HG03103 (cell line): ENCODE measurements at regions not wholly inside any gene's neighbourhood (a gene's known extent, or its start where the extent isn't known, plus 50 kb on each side); places are given as distances from the start of the nearest gene placed in this dataset.

Experiments used
- ATAC-seq: cut with Tn5 transposase; IDR thresholded peaks from one replicate; pipeline ENCODE4 v1.9.1; 2021; ENCODE audit warnings: low read depth; ENCODE audit not compliant: unreplicated experiment

DNA sequence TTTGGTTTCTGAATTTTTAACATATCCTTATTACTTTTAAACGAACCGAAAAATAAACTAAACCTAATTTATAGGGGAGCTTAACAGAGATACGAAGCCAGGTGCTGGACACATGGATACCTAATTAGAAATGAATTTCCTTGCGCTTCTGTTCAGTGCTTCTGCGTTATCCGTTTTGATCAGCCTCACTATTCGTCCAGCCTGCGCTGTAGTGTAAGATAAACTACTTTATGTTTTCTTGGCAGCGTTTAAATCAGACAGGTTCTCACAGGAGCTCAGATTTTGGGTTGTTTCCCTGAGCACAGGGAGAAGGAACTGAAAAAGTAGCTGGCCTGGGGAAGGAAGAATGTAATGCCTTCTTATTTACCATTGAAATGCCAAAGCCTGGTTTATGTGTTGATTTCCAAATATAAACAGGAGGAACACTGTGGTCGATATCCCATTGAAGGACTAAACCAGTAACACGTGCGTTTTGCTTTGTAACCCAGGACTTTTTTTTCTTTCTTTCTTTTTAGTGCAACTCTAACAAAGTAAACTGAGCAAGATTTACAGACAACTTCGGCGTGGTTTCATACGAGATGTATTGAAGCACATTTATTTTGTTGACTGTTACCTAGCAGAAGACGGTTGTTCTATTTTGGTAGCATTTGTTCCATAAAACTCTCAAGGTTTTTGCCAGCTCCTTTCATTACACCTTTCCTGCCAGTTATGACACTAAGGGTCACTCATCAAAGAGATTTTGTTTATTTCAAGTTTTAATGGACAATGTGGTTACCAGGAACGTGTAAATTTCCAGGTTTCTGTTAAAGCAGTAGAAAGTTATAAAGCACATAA is 214.8 kb upstream of the HEY2 start:
- ATAC-seq = no peak

DNA sequence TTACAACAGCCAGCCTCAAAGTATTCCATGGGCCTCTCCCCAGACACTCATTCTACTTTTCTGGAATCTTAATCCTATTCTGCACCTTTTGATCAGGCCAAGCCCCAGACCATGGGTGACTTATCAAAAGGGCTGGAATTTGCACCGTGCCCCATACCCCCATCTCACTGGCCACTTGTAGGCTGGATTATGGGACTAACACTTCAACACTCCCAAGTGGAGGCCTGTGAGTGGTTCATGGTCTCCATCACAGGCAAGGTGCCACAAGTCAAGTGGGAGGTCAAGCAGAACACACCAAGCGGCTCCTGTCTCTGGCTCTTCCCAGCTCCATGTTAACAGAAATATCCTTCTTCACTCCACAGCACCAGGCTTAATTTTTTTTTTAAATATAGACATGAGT is 212.3 kb upstream of the HEY2 start:
- no peak for ATAC-seq

DNA sequence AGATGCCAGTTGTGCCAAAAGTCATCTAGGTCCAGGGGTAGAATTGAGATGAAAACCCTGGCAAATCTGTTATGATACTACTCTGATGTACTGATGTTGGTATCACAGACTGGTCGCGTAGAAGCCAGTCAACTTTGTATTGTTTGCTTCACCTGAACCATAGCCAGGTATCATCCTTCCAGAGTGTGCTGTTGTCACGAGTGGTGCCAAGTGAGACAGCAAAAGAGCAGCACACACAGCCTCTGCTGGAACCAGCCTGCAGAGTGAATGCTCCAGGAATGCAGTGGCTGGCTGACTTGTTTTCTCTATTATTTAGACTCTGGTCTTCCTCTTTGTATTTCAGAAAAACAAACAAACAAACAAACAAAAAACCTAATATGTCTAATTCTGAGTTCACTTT is 209.5 kb upstream of the HEY2 start:
- ATAC-seq = no peak

- no peak for ATAC-seq
Measured at GRCh38 chr6:125544819-125545218, 204.6 kb upstream of the HEY2 start.

DNA sequence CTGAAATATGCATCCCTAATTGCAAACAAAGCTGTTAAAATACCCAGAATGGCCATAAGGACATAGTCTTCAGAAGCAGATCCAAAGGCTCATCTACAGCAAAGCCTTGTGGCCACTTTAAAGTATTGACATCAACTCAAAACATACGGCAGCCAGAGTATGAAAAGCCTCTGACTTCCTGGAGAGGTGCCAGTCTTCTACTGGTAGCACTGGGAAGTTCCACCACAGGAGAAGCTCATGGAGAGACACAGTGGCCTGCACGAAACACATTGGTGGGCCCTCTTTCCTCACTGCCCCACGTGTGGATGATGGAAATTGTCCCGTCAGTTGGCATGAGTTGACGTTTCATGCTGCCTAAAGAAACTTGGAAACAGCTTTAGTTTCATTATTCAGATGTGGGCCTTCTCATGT is 202.6 kb upstream of the HEY2 start:
- ATAC-seq = no peak

DNA sequence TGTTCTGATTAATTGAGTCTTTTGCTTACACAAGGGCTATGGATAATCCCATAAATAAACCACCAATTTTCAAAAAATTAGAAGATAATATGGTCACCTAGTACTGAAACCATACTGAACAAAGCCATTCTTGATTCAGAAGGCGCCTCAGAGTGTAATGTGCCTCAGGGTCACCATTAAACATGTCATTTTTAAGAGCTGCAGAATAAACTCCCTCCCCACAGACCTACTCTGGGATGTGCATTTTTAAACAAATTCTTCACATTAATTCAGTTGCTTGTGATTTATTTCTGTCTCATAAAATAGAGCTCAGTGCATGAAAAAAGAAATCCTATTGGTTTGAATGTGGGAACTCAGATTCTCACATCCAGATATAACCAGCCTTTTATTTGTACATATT is 202.1 kb upstream of the HEY2 start:
- no peak for ATAC-seq

- ATAC-seq = no peak
Measured at GRCh38 chr6:125549202-125549884, 200.1 kb upstream of the HEY2 start.

GRCh38 chr6:125550892-125551291 is 198.5 kb upstream of the HEY2 start:
- ATAC-seq = no peak

DNA sequence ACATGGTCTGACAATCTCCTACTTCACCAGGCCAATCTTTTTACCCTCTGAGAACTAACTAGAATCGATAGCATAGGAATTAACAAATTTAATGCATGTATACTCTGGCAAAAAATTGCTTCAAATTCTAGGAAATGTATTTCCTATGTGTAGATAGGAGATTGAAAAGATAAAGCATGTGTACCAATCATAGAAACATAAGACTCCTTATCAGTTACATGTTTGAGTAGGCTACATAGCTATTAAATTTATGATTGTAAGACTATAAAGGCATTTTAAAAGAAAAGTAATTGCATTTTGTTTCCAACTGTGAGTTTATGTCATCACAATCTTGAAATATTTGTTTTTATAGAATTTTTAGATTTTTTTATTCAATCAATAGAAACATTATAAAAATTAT is 196.6 kb upstream of the HEY2 start:
- no peak for ATAC-seq

DNA sequence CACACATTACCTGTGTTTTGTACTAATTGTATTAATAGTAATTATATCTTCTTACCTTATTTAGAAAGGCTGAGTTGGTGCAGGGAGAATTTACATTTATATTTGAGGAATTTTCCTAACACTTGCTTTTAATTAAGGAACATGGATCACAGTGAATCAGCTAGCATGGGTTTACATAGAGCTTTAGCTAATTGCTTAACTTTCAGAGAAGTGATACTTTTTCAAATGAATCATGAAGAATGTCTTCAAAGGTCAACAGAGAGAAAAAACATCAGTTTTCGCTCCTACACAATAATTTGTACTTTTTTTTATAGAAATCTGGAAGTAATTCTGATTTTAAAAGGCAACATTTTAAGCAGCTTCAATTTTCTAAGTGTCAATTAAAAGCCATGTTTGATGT is 195.0 kb upstream of the HEY2 start:
- ATAC-seq = no peak

DNA sequence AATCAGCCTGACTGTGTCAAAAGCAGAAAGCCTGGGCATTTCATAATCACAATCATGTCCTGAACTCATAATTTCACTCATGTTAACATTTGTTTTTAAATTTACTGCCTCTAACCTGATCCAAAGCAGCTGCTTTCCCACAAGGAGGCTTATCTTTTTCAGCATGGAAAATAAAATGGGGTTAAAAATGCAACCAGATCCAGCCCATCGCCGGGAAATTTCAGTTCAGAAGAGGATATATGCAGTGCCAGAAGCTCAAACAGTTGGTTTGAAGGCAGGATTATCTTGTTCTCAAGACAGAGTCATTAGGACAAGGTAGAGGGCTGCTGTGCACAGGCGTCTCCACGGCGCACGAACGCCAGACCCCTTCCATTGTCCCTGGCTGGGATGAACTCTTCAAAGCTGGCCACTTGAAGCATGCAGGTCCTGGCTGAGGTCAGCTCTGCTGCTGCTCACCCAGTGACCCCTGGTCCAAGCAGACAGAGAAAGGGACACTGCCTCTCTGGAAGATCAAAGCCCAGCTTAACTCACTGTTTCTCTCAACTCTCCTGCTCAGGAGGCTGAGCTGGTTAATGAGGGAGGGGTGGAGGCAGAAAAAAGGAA is 191.1 kb upstream of the HEY2 start:
- no peak for ATAC-seq

DNA sequence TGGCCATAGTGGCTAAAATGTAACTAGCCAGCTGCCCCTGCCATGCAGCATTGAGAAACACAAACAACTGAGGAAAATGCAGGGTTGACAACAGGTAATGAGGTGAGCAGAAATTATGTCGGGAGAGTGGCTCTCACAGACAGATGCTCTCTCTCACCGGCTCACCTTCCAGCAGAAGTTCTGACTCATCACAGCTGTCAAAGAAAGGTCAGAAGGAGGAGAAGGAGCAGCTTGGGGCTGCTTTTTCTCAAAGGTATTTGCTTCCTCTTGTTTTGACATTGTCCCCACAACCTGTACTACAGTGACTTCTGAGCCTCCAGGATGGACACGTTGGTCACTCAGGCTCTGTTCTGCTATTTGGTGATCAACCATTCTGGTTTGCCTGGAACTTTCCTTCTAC is 190.5 kb upstream of the HEY2 start:
- no peak for ATAC-seq

DNA sequence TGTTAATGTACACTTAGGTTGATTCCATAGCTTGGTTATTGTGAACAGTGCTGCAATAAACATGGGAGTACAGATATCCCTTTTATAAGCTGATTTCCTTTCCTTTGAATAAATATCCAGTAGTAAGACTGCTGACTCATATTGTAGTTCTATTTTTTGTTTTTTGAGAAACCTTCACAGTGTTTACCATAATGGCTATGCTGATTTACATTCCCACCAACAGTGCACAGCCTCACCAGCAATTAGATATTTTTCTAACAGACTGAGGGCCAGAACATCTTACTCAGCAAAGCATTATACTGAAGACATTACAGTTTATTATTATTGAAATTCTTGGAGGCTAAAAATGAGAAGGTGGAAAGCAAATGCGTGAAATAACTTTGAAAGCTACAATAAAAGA is 187.3 kb upstream of the HEY2 start:
- ATAC-seq = no peak

- no peak for ATAC-seq
Measured at GRCh38 chr6:125564941-125565340, 184.5 kb upstream of the HEY2 start.

DNA sequence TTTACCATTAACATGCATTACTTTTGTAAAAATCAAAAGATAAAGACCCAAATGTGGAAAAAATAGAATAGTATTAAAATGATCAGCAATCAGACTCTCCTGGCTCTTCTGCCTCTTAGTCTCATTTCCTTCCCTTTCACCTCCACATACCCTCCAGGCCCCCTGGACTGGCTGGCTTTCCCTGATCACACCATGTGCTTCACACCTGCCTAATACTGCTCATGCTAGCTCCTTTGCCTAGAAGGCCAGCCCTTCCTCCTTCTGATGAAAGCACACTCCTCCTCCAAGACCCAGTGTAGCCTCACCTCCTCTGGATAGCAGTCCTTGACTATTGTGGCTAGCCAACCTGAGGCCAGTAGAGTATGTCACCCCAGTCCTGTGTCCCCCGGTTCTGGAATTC is 182.0 kb upstream of the HEY2 start:
- ATAC-seq = no peak

DNA sequence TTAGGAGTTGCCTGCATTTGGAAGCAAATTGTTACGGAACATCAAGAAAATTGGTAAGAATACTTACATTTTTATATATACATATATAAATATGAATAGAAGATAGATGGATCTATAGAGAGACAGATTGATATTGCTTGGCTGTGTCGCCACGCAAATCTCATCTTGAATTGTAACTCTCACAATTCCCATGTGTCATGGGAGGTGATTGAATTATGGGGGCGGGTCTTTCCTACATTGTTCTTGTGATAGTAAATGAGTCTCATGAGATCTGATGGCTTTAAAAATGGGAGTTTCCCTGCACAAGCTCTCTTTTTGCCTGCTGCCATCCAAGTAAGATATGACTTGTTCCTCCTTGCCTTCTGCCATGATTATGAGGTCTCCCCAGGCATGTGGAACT is 180.8 kb upstream of the HEY2 start:
- no peak for ATAC-seq

- ATAC-seq = no peak
Measured at GRCh38 chr6:125570526-125570925, 178.9 kb upstream of the HEY2 start.

- no peak for ATAC-seq
Measured at GRCh38 chr6:125571207-125571755, 178.2 kb upstream of the HEY2 start.

DNA sequence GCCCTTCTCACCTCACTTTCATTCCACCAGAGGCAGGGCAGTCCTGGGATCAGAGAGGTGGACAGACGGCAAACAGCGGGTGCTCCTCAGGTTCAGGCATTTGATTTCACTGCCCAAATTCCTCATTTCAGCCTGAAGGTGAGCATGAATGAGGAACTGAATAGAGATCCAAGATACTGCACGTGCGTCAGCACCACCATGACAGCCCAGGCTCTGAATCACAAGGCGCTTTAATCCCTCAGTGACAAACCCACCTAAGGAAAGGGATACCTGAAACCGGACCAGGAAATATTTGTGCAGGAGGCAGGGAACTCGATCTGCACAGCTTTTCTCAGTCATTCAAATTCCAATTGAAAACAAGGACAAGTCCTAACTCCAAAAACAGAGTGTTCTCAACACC is 174.8 kb upstream of the HEY2 start:
- ATAC-seq = no peak

- no peak for ATAC-seq
Measured at GRCh38 chr6:125577124-125577662, 172.2 kb upstream of the HEY2 start.

DNA sequence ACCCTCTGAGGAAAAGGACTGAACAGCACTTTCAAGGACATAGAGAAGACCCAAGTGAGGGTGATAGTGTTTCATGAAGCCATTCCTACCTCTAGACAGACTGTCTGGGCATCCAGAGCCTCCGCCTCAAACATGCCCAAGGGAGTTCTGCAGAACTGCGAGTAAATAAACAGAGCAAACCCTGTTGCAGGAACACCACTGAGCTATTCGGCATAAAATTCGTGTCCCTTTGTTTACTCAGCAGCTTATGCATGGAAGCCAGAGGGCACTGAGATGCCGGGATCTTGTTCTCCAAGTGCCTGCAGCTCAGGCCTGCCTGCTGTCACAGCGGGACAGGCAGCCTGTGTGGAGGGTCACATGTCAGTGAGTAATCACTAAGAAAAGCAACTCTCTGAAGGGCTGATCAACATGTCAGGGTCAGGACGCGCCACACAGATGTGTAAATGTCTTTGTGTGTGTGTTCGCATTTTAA is 164.9 kb upstream of the HEY2 start:
- no peak for ATAC-seq
